ENCODE measurements at regions not wholly inside any gene's neighbourhood (a gene's known extent, or its start where the extent isn't known, plus 50 kb on each side); places are given as distances from the start of the nearest gene placed in this dataset.

GRCh38 chr4:152041295-152041694 lies 280.5 kb upstream of the GATB start:
- TF ChIP-seq CTCF (tag by site-specific recombination; IDR thresholded peaks at IDR 0.05): no peak
- no peak for TF ChIP-seq ZNF350 (tag by site-specific recombination; IDR thresholded peaks at IDR 0.05)
- no peak for TF ChIP-seq TSHZ1 (tag by site-specific recombination; IDR thresholded peaks at IDR 0.05; ENCODE audit: borderline replicate concordance)
- no peak for TF ChIP-seq ZNF48 (tag by site-specific recombination; IDR thresholded peaks at IDR 0.05)
- TF ChIP-seq ZBTB11 (tag by site-specific recombination; conservative IDR thresholded peaks at IDR 0.05; ENCODE audit: low read depth): no peak
